B cell (primary cell): ENCODE measurements at regions not wholly inside any gene's neighbourhood (a gene's known extent, or its start where the extent isn't known, plus 50 kb on each side); places are given as distances from the start of the nearest gene placed in this dataset.
A peak's percentile ranks its signal among the peaks of the same experiment; 100 is the strongest.

Source experiments
- ATAC-seq: fragments of 200-7000 bp; cut with Tn5 transposase; one replicate; pipeline ENCODE4 v1.10.0; 2021; ENCODE audit warnings: low read depth, mild to moderate bottlenecking, moderate number of reproducible peaks, moderate library complexity
- CTCF ChIA-PET: fragments of 350-600 bp; sonication (Branson Sonifier 250); formaldehyde crosslinking; loops from one replicate; lab custom pipeline; 2021; ENCODE audit warnings: antibody characterized with exemption, inconsistent platforms; lab: Charles Lee
- POLR2A ChIA-PET: fragments of 350-600 bp; sonication (Branson Sonifier 250); formaldehyde crosslinking; loops from one replicate; lab custom pipeline; 2021; ENCODE audit warnings: antibody characterized with exemption; lab: Charles Lee
- DNase-seq: peaks from one replicate; pipeline ENCODE4 v3.0.0; 2013
- H2AFZ ChIP-seq: 2 replicates; pipeline ENCODE4 v1.6.1; 2012; ENCODE audit warnings: mild to moderate bottlenecking, low read depth, low read length; ENCODE audit not compliant: insufficient read depth, poor library complexity, severe bottlenecking
- H3K27ac ChIP-seq, 2 donors: 1 replicate in 1 of 2; 2 replicates in 1 of 2; pipeline ENCODE4 v1.5.1; 2012 to 2013; ENCODE audit warnings: low read length in 2 of 2, mild to moderate bottlenecking in 2 of 2, moderate library complexity in 1 of 2
- H3K27me3 ChIP-seq, 4 experiments: fragments of 200-600 bp in 1 of 4; sonication (generic) in 1 of 4; replicated peaks in 1 of 4; 1 replicate in 2 of 4; 2 replicates in 2 of 4; pipeline versions ENCODE4 v1.6.1 to v1.7.0; 2013 to 2016; ENCODE audit warnings: low read length in 3 of 4, mild to moderate bottlenecking in 2 of 4, mixed read lengths in 1 of 4, moderate library complexity in 1 of 4; ENCODE audit not compliant: insufficient read depth in 4 of 4, control insufficient read depth in 3 of 4; ENCODE audit errors: control extremely low read depth in 1 of 4
- H3K36me3 ChIP-seq, 2 experiments: replicated peaks in 1 of 2; 1 replicate in 1 of 2; 2 replicates in 1 of 2; pipeline versions ENCODE4 v1.6.1 to v1.7.1; 2013; ENCODE audit warnings: low read length in 1 of 2; ENCODE audit not compliant: insufficient read depth in 2 of 2, control insufficient read depth in 1 of 2; ENCODE audit errors: control extremely low read depth in 1 of 2, extremely low read depth in 1 of 2
- H3K4me1 ChIP-seq, 2 donors: fragments of 200-600 bp in 1 of 2; sonication (generic) in 1 of 2; 1 replicate in 1 of 2; 2 replicates in 1 of 2; pipeline versions ENCODE4 v1.5.1 to v1.6.1; 2013 to 2017; ENCODE audit warnings: low read length in 2 of 2; ENCODE audit not compliant: control insufficient read depth in 2 of 2, insufficient read depth in 2 of 2
- H3K4me2 ChIP-seq: replicated peaks from 2 replicates; pipeline ENCODE3; 2012; ENCODE audit warnings: mild to moderate bottlenecking, low read depth, low read length; ENCODE audit not compliant: poor library complexity, severe bottlenecking
- H3K4me3 ChIP-seq, 5 experiments: fragments of 200-600 bp in 1 of 5; sonication (generic) in 1 of 5; 1 replicate in 3 of 5; 2 replicates in 2 of 5; pipeline versions ENCODE4 v1.5.1 to v1.7.0; 2011 to 2016; ENCODE audit warnings: low read length in 4 of 5, mild to moderate bottlenecking in 4 of 5, low read depth in 2 of 5, control low read depth in 1 of 5, moderate library complexity in 1 of 5; ENCODE audit not compliant: insufficient read depth in 1 of 5; ENCODE audit errors: control extremely low read depth in 1 of 5, extremely low read depth in 1 of 5
- H3K79me2 ChIP-seq: fragments of 200-600 bp; sonication (generic); one replicate; pipeline ENCODE4 v1.6.0; 2016; ENCODE audit warnings: low read length; ENCODE audit not compliant: control insufficient read depth, insufficient read depth
- H3K9ac ChIP-seq: fragments of 200-600 bp; sonication (generic); 2 replicates; pipeline ENCODE4 v1.6.1; 2017; ENCODE audit warnings: mild to moderate bottlenecking, low read length, moderate library complexity
- H3K9me3 ChIP-seq, 3 donors: one replicate each; pipeline versions ENCODE4 v1.6.1 to v1.7.1; 2013; ENCODE audit warnings: low read length in 2 of 3; ENCODE audit not compliant: control insufficient read depth in 2 of 3, insufficient read depth in 1 of 3; ENCODE audit errors: control extremely low read depth in 1 of 3
- H4K20me1 ChIP-seq: 2 replicates; pipeline ENCODE4 v1.6.0; 2012; ENCODE audit warnings: mild to moderate bottlenecking, low read length; ENCODE audit not compliant: insufficient read depth, control insufficient read depth, poor library complexity, severe bottlenecking
- H3K27ac Mint-ChIP-seq: one replicate; pipeline ENCODE4 v1.8.0; 2021; ENCODE audit warnings: mixed read lengths
- H3K27me3 Mint-ChIP-seq: one replicate; pipeline ENCODE4 v1.8.0; 2021; ENCODE audit warnings: mixed read lengths
- H3K4me1 Mint-ChIP-seq: one replicate; pipeline ENCODE4 v1.8.0; 2021; ENCODE audit warnings: mixed read lengths
- H3K4me3 Mint-ChIP-seq: one replicate; pipeline ENCODE4 v1.8.0; 2021; ENCODE audit warnings: mixed read lengths
- H3K9me3 Mint-ChIP-seq: one replicate; pipeline ENCODE4 v1.8.0; 2022; ENCODE audit warnings: mixed read lengths; ENCODE audit not compliant: insufficient read depth
- EZH2 ChIP-seq: IDR thresholded peaks from 2 replicates; pipeline ENCODE4 v1.6.1; 2012; ENCODE audit warnings: borderline replicate concordance, low read depth, mild to moderate bottlenecking, moderate library complexity, low read length; ENCODE audit not compliant: insufficient read depth, poor library complexity, severe bottlenecking
- WGBS: methylation state at CpG from one replicate; pipeline ENCODE4 v1.1.5; 2013; ENCODE audit warnings: missing lambda C conversion rate; ENCODE audit not compliant: insufficient coverage; 5-methylcytosine and 5-hydroxymethylcytosine counted together
- intact Hi-C: fragments of 100-400 bp; cut with micrococcal nuclease; formaldehyde crosslinking; loops from one replicate; pipeline ENCODE4 v1.10.0; 2022
- TF ChIP-seq, protein P1 (sequence below): fragments of 200-600 bp; IDR thresholded peaks from one replicate; pipeline ENCODE4 v1.8.0; 2022; ENCODE audit warnings: antibody characterized with exemption, mild to moderate bottlenecking

DNA sequence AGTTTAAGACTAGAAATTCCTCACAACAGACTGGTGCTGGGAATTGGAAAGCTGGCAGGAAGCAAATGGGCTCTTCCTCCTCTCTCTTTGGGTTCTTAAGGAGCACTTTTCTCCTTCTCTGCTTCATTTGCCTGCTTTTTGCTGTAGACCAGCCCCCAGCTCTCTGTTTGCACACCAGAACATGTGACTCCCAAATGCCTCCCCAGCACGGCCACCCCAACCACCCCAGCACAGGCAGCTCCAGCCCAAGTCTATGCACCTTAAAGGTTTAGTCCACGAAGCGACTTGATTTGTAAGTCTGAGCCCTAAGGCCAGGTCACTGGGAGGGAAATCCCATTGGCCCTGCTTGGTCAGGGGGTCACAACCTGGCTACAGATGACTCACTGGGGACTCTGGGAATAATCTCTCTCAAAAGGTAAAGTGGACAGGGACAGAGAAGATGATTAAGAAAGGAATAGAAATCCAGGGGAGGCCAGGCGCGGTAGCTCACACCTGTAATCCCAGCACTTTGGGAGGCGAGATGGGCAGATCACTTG is 377.8 kb upstream of the PROK2 start:
- ATAC-seq (no peak), DNase-seq (no peak)
- H3K4me1 ChIP-seq: peaks cover 60 to 65% of the 10 kb centered on the region in 2 donors
- intact Hi-C loops: loop anchor here (5.0 to 10.0 kb wide), 3 partner anchors 80 to 592 kb away; partner anchors contain the start of gene RYBP
- no peaks in the 10 kb centered on the region for H3K9me3 Mint-ChIP-seq
- no peak overlapping the region for H3K4me3 ChIP-seq
- no peaks in the 10 kb centered on the region for H3K79me2 ChIP-seq
- ChIA-PET POLR2A (interaction anchor here (1.8 kb wide), 1 partner anchor 61 kb away, joined by 11 read pairs; no protein-coding TSS in a partner anchor), CTCF (interaction anchor here (0.6 to 3.0 kb wide), 2 partner anchors 62 to 81 kb away, joined by 3 to 8 read pairs; no protein-coding TSS in a partner anchor)
- no peaks in the 10 kb centered on the region for H3K36me3 ChIP-seq
- H2AFZ ChIP-seq: no peak overlapping the region
- WGBS: 90% methylated on average over 3 of the region's 6 CpGs
- peak overlapping the region; percentile 27 for H3K4me3 Mint-ChIP-seq
- peaks cover 0 to 2% (median 0%) of the 10 kb centered on the region in 4 experiments for H3K27me3 ChIP-seq
- no peak overlapping the region for H3K9ac ChIP-seq
- H3K27ac ChIP-seq: no peak overlapping the region
- no peaks in the 10 kb centered on the region for H4K20me1 ChIP-seq
- H3K4me2 ChIP-seq: peak overlapping the region; percentile 42
- TF ChIP-seq EZH2: no peak
- TF ChIP-seq, protein P1, sequence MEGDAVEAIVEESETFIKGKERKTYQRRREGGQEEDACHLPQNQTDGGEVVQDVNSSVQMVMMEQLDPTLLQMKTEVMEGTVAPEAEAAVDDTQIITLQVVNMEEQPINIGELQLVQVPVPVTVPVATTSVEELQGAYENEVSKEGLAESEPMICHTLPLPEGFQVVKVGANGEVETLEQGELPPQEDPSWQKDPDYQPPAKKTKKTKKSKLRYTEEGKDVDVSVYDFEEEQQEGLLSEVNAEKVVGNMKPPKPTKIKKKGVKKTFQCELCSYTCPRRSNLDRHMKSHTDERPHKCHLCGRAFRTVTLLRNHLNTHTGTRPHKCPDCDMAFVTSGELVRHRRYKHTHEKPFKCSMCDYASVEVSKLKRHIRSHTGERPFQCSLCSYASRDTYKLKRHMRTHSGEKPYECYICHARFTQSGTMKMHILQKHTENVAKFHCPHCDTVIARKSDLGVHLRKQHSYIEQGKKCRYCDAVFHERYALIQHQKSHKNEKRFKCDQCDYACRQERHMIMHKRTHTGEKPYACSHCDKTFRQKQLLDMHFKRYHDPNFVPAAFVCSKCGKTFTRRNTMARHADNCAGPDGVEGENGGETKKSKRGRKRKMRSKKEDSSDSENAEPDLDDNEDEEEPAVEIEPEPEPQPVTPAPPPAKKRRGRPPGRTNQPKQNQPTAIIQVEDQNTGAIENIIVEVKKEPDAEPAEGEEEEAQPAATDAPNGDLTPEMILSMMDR: no peak
- peaks cover 5% of the 10 kb centered on the region for H3K27me3 Mint-ChIP-seq
- peaks cover 0 to 4% (median 3%) of the 10 kb centered on the region in 3 donors for H3K9me3 ChIP-seq
- no peak overlapping the region for H3K27ac Mint-ChIP-seq
- peaks cover 64% of the 10 kb centered on the region for H3K4me1 Mint-ChIP-seq

DNA sequence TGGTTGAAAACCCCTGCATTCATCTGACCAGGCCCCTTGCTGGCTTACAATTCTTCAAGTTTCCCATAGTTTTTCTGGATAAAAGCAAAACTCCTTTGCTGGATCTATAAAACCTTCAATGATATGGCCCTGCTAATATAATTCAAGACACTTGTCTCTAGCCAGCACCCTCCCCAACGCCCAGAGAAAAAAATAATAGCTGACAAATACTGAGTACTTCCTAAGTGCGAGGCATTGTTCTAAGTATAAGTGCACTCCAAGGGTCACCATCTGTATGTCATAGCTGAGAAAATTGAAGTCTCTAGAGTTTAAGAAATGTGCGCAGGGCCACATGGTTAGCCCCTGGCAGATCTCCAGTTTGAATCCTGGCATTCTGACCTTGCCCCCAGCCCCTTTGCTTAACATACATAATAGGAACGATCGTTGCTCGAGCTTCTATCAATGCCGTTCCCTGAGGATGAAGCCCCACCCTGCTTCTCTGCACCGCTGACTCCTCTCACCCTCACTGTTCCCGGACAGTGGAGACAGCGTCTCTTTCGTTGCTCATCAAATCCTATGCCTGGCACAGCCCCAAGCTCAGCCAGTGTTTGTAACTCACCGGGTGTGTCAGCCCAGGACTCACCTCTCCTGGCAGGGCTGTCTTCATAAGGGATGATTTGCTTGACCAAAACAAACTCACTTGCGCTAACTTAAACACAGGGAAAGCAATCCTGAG is 377.1 kb upstream of the PROK2 start:
- Mint-ChIP-seq H3K9me3 (no peaks in the 10 kb centered on the region), H3K27ac (peak overlapping the region; percentile 18), H3K4me3 (no peak overlapping the region), H3K4me1 (peaks cover 62% of the 10 kb centered on the region), H3K27me3 (peaks cover 3% of the 10 kb centered on the region)
- CTCF ChIA-PET: interaction anchor here (0.6 kb wide), 1 partner anchor 80 kb away, joined by 3 read pairs; no protein-coding TSS in a partner anchor
- peaks cover 0 to 4% (median 3%) of the 10 kb centered on the region in 3 donors for H3K9me3 ChIP-seq
- no peak for ATAC-seq
- H3K27ac ChIP-seq: no peak overlapping the region
- H3K4me2 ChIP-seq: peak overlapping the region; percentile 42
- H3K27me3 ChIP-seq: peaks cover 0 to 2% (median 0%) of the 10 kb centered on the region in 4 experiments
- H3K9ac ChIP-seq: no peak overlapping the region
- no peak overlapping the region for H2AFZ ChIP-seq
- TF ChIP-seq, protein P1: no peak
- TF ChIP-seq EZH2: no peak
- H4K20me1 ChIP-seq: no peaks in the 10 kb centered on the region
- POLR2A ChIA-PET: interaction anchor here (1.8 kb wide), 1 partner anchor 60 kb away, joined by 11 read pairs; no protein-coding TSS in a partner anchor
- no peak overlapping the region for H3K4me3 ChIP-seq
- intact Hi-C loops: loop anchor here (5.0 to 10.0 kb wide), 3 partner anchors 80 to 593 kb away; partner anchors contain the start of gene RYBP
- DNase-seq: no peak
- H3K36me3 ChIP-seq: no peaks in the 10 kb centered on the region
- no peaks in the 10 kb centered on the region for H3K79me2 ChIP-seq
- H3K4me1 ChIP-seq: peaks cover 63 to 64% of the 10 kb centered on the region in 2 donors
- 78% methylated on average over 10 of the region's 13 CpGs for WGBS
